Activated T-helper 17 cell treated with anti-CD3 and anti-CD28 coated beads, Interleukin-2, amount 50 U/mL, for 72 hours (primary cell): ENCODE measurements at regions not wholly inside any gene's neighbourhood (a gene's known extent, or its start where the extent isn't known, plus 50 kb on each side); places are given as distances from the start of the nearest gene placed in this dataset.
A peak's percentile ranks its signal among the peaks of the same experiment; 100 is the strongest.

Experiments used
- ATAC-seq: fragments of 150-1000 bp; cut with Tn5 transposase; replicated peaks from 2 replicates; pipeline ENCODE4 v1.10.0; 2021; ENCODE audit warnings: mild to moderate bottlenecking, moderate library complexity
- H3K27ac Mint-ChIP-seq: one replicate; pipeline ENCODE4 v1.8.0; 2022; ENCODE audit warnings: mixed read lengths
- H3K27me3 Mint-ChIP-seq: one replicate; pipeline ENCODE4 v1.8.0; 2022; ENCODE audit warnings: mixed read lengths
- H3K36me3 Mint-ChIP-seq: one replicate; pipeline ENCODE4 v1.8.0; 2022; ENCODE audit warnings: low read depth, mild to moderate bottlenecking, mixed read lengths
- H3K4me1 Mint-ChIP-seq: one replicate; pipeline ENCODE4 v1.8.0; 2022; ENCODE audit warnings: mixed read lengths
- H3K4me3 Mint-ChIP-seq: one replicate; pipeline ENCODE4 v1.8.0; 2022; ENCODE audit warnings: mild to moderate bottlenecking, mixed read lengths
- H3K9me3 Mint-ChIP-seq: one replicate; pipeline ENCODE4 v1.8.0; 2022; ENCODE audit warnings: mixed read lengths

- Mint-ChIP-seq H3K27ac (no peak overlapping the region), H3K36me3 (no peaks in the 10 kb centered on the region), H3K9me3 (no peaks in the 10 kb centered on the region), H3K27me3 (peaks cover 12% of the 10 kb centered on the region), H3K4me1 (peaks cover 4% of the 10 kb centered on the region), H3K4me3 (no peak overlapping the region)
- ATAC-seq = no peak
These were observed 523.1 kb downstream of the PLCL1 start for GRCh38 chr2:198327526-198327925.

DNA sequence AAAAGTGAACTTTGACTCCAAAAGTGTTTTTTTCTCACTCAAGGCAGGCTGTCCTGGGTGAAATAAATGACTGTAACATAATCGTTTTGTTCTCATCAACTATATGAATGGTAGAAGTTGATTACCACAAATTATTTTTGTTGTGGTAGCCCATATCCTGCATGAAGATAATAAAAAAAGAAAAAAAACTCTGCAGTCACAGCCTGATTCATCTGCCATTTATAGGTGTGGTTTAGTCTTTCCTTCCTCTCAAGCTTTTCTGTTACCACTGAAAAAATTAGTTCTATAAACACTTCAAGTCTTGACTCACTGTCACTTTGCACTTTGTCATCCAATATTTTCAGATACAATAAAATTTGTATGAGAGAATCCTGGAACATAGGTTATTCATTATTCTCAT is 522.0 kb downstream of the PLCL1 start:
- ATAC-seq = peak; percentile 82
- H3K9me3 Mint-ChIP-seq = no peaks in the 10 kb centered on the region
- peaks cover 4% of the 10 kb centered on the region for H3K4me1 Mint-ChIP-seq
- peak overlapping the region; percentile 13 for H3K4me3 Mint-ChIP-seq
- no peak overlapping the region for H3K27ac Mint-ChIP-seq
- peaks cover 23% of the 10 kb centered on the region for H3K27me3 Mint-ChIP-seq
- no peaks in the 10 kb centered on the region for H3K36me3 Mint-ChIP-seq

- Mint-ChIP-seq H3K4me3 (peak overlapping the region; percentile 8), H3K27me3 (peaks cover 30% of the 10 kb centered on the region), H3K27ac (no peak overlapping the region), H3K36me3 (no peaks in the 10 kb centered on the region), H3K4me1 (peaks cover 4% of the 10 kb centered on the region), H3K9me3 (no peaks in the 10 kb centered on the region)
- peak; percentile 81 for ATAC-seq
These were observed 521.0 kb downstream of the PLCL1 start for GRCh38 chr2:198325359-198325758.

GRCh38 chr2:198324071-198324470 is 519.7 kb downstream of the PLCL1 start:
- Mint-ChIP-seq H3K27me3 (peaks cover 33% of the 10 kb centered on the region), H3K9me3 (no peaks in the 10 kb centered on the region), H3K4me1 (peaks cover 4% of the 10 kb centered on the region), H3K27ac (no peak overlapping the region), H3K36me3 (no peaks in the 10 kb centered on the region), H3K4me3 (no peak overlapping the region)
- no peak for ATAC-seq

- Mint-ChIP-seq H3K4me3 (no peak overlapping the region), H3K27me3 (peaks cover 36% of the 10 kb centered on the region), H3K27ac (no peak overlapping the region), H3K36me3 (no peaks in the 10 kb centered on the region), H3K9me3 (no peaks in the 10 kb centered on the region), H3K4me1 (peaks cover 4% of the 10 kb centered on the region)
- no peak for ATAC-seq
These were observed 517.9 kb downstream of the PLCL1 start for GRCh38 chr2:198322275-198322674.

GRCh38 chr2:198321522-198322088 is 517.2 kb downstream of the PLCL1 start:
- ATAC-seq = no peak
- Mint-ChIP-seq H3K36me3 (no peaks in the 10 kb centered on the region), H3K9me3 (no peaks in the 10 kb centered on the region), H3K27me3 (peaks cover 40% of the 10 kb centered on the region), H3K4me1 (peaks cover 2% of the 10 kb centered on the region), H3K27ac (no peak overlapping the region), H3K4me3 (no peak overlapping the region)

DNA sequence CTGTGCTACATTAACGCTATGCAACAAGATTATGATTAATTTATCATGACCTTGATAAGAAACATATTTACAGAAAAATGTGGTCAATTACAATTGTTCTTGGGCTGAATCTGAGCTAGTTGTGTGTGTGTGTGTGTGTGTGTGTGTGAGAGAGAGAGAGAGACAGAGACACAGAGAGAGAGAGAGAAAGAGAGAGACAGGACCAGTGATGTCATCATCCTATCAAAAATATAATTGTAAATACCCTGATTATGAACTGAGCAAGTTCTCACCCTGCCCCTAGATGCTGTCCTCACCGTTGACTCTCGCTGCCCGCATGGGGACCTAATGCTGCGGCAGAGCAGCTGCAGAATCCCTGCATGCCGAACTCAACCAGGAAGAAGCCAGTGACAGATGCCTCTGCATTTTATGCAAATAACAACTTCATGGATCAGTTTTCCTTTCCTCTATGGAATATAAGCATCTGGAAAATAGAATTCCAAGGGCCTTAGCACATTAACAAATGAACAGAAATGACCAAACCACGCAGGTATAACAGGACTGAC is 512.5 kb downstream of the PLCL1 start:
- Mint-ChIP-seq H3K27me3 (peaks cover 59% of the 10 kb centered on the region), H3K9me3 (no peaks in the 10 kb centered on the region), H3K4me1 (no peaks in the 10 kb centered on the region), H3K36me3 (no peaks in the 10 kb centered on the region), H3K27ac (no peak overlapping the region), H3K4me3 (no peak overlapping the region)
- ATAC-seq = no peak

GRCh38 chr2:198315791-198316630 is 511.6 kb downstream of the PLCL1 start:
- no peak for ATAC-seq
- Mint-ChIP-seq H3K4me1 (no peaks in the 10 kb centered on the region), H3K36me3 (no peaks in the 10 kb centered on the region), H3K4me3 (no peak overlapping the region), H3K9me3 (no peaks in the 10 kb centered on the region), H3K27ac (no peak overlapping the region), H3K27me3 (peaks cover 51% of the 10 kb centered on the region)

DNA sequence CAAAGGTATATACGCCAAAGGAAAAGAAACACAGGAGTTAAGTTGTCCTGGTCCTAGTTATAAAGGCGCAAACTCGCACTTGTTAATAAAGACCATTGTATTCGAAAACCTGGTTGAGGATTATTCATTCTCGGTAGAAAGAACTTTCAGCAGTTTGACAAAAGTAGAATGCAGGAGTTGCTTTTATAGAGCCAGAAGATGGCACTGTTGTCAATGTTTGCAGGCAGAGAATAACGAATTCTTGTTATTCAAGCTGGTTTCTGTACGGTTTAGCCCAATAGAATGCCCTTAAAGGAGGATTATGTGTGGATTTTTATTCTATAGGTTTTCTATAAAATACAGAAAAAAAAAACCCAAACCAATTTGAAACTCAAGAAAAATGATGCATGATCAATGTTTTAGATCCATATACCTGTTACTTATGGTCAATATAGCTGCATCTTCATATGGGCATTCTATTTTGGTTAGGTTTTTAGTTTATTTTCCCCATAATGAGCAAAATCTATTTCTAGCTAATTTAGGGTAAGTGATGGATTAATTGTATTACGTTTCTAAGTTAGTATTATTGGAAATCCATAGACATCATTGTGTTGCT is 510.3 kb downstream of the PLCL1 start:
- H3K9me3 Mint-ChIP-seq = no peaks in the 10 kb centered on the region
- ATAC-seq = no peak
- no peak overlapping the region for H3K27ac Mint-ChIP-seq
- no peaks in the 10 kb centered on the region for H3K4me1 Mint-ChIP-seq
- H3K4me3 Mint-ChIP-seq = no peak overlapping the region
- H3K36me3 Mint-ChIP-seq = no peaks in the 10 kb centered on the region
- H3K27me3 Mint-ChIP-seq = peaks cover 39% of the 10 kb centered on the region

DNA sequence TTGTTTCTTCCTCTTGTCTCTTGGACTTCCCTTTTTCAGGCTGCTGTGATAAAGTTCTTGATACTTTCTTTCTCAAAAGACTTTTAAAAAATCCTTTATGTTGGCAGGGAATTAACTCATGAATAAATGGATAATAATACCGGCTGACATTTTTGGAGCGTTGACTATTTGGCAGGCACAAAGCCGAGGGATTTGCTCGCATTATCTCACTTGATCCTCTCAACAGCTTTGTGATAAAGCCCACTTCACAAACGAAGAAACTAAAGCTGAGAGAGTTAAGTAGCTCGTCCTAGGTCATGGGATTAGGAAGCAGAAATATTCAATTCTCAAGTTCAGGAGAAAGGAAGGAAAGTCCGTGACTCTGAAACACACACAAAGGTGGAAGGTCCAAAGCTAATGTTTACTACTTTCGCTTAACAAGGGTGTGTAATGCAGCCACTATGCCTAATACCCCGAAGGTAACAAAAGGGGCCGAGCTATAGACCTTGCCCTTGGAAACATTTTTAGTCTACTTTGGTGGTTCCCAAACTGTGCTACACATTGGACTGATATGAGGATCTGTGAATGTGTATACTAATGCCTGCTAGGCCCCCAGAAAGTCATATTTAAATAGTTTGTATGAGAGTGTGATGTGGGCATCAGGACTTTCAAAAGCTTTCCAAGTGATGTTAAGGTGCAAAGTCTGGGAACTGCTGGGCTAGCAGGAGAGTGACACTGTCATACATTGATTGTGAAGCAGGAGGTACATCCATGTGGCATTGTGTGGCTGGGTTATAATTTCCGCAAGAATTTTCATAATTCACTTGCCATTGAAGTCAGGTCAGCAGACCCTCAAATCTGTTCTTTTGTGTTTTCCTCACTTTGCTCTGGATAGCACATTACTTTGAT is 508.4 kb downstream of the PLCL1 start:
- no peak overlapping the region for H3K4me3 Mint-ChIP-seq
- H3K36me3 Mint-ChIP-seq = no peaks in the 10 kb centered on the region
- ATAC-seq = no peak
- no peaks in the 10 kb centered on the region for H3K9me3 Mint-ChIP-seq
- no peaks in the 10 kb centered on the region for H3K4me1 Mint-ChIP-seq
- H3K27ac Mint-ChIP-seq = no peak overlapping the region
- H3K27me3 Mint-ChIP-seq = peaks cover 34% of the 10 kb centered on the region

- Mint-ChIP-seq H3K9me3 (no peaks in the 10 kb centered on the region), H3K27ac (no peak overlapping the region), H3K4me1 (no peaks in the 10 kb centered on the region), H3K27me3 (peaks cover 41% of the 10 kb centered on the region), H3K4me3 (no peak overlapping the region), H3K36me3 (no peaks in the 10 kb centered on the region)
- no peak for ATAC-seq
These were observed 506.6 kb downstream of the PLCL1 start for GRCh38 chr2:198311020-198311419.

DNA sequence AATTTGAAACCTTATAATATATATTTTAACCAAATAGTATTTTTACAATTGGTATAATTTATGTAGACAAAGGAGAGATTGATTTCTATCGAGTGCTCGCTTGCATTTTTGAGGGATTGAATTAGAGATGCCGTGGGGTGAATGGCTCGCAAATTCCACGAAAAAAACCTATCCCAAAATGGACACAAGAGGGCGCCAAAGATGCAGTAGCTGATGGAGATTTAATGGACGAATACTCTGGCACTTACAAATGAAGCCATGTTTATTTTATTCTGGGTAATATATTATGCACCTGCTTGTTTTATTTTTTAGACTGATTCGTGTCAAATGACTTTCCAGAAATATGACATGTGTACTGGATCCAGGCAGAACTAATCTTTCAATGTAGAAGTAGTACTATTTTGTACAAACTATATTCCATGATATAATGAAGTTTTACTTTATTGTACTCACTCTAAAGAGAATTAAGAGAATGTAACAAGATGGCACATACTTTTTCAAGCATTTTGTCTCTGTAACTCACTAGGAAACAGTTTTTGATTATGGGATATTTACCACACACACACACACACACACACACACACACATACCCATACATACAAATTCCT is 505.4 kb downstream of the PLCL1 start:
- Mint-ChIP-seq H3K4me1 (no peaks in the 10 kb centered on the region), H3K36me3 (no peaks in the 10 kb centered on the region), H3K4me3 (no peak overlapping the region), H3K9me3 (no peaks in the 10 kb centered on the region), H3K27me3 (peaks cover 35% of the 10 kb centered on the region), H3K27ac (no peak overlapping the region)
- no peak for ATAC-seq

GRCh38 chr2:198309081-198309480 is 504.7 kb downstream of the PLCL1 start:
- peaks cover 28% of the 10 kb centered on the region for H3K27me3 Mint-ChIP-seq
- no peaks in the 10 kb centered on the region for H3K36me3 Mint-ChIP-seq
- no peak for ATAC-seq
- no peaks in the 10 kb centered on the region for H3K9me3 Mint-ChIP-seq
- H3K4me1 Mint-ChIP-seq = no peaks in the 10 kb centered on the region
- H3K4me3 Mint-ChIP-seq = no peak overlapping the region
- no peak overlapping the region for H3K27ac Mint-ChIP-seq

DNA sequence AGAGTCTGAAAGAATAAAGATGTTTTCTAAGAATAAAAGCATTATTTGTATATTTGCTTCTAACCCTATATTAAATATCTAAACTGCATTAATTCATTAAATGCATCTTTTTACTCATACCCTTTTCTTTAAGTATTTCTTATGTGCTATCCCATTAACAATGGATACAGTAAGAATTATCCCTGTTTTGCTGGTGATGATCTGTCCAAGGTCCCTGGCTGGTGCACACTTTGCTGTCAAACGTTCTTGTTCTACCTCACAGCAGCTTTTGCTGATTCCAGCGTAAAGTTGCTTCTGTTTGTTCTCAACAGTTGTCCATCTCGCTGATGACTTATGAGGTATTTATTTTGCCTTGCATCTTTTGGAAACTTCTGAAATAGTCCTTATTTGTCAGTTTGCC is 504.0 kb downstream of the PLCL1 start:
- Mint-ChIP-seq H3K4me3 (no peak overlapping the region), H3K27me3 (peaks cover 25% of the 10 kb centered on the region), H3K36me3 (no peaks in the 10 kb centered on the region), H3K4me1 (no peaks in the 10 kb centered on the region), H3K27ac (no peak overlapping the region), H3K9me3 (no peaks in the 10 kb centered on the region)
- no peak for ATAC-seq
